ENCODE measurements at regions not wholly inside any gene's neighbourhood (a gene's known extent, or its start where the extent isn't known, plus 50 kb on each side); places are given as distances from the start of the nearest gene placed in this dataset.
"Not testable (repeated sequence)": the region's sequence is repeated elsewhere in the genome, so short reads cannot be mapped to it uniquely, and the experiment has no call there.

DNA sequence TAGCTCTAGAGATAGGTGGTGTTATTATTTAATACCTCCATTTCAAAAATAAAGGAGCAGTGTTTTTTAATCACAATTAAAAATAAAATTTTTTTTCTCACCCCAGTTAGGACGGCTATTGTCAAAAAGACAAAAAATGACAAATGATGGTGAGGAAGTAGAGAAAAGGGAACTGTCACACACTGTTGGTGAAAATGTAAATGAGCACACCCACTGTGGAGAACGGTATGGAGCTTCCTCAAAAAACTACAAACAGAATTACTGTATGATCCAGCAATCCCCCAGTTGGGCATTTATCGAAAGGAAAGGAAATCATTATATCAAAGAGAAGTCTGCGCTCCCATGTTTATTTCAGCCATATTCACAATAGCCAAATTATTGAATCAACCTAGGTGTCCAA, 148.7 kb upstream of the NR5A2 start:
- no peak for DNase-seq

DNA sequence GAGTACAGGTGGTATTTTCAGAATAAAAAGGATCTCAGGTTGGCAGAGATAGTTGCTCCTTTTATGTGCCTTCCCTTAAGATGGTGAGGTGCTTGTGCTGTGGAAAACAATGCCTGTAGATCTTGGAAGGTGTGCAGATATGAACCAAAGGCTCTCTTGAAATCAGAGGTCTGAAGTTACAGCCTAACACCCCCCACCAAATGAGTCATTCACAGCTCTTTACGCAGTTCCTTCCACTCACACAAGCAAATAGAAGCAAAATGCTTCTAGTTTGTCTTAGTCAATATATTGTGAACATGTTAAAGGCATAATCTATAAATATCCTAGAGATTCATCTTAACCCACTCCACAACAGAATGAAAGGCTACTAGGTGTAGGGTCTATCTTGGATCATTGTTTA, 128.9 kb upstream of the NR5A2 start:
- no peak for DNase-seq

- no peak for DNase-seq
These were observed 126.2 kb upstream of the NR5A2 start for GRCh38 chr1:199901341-199901740.

- no peak for DNase-seq
These were observed 120.1 kb upstream of the NR5A2 start for GRCh38 chr1:199907361-199907760.

GRCh38 chr1:199909137-199909536, 118.4 kb upstream of the NR5A2 start:
- DNase-seq, result no peak

- no peak for DNase-seq
These were observed 114.2 kb upstream of the NR5A2 start for GRCh38 chr1:199913318-199913717.

GRCh38 chr1:199914546-199914945, 113.0 kb upstream of the NR5A2 start:
- no peak for DNase-seq

DNA sequence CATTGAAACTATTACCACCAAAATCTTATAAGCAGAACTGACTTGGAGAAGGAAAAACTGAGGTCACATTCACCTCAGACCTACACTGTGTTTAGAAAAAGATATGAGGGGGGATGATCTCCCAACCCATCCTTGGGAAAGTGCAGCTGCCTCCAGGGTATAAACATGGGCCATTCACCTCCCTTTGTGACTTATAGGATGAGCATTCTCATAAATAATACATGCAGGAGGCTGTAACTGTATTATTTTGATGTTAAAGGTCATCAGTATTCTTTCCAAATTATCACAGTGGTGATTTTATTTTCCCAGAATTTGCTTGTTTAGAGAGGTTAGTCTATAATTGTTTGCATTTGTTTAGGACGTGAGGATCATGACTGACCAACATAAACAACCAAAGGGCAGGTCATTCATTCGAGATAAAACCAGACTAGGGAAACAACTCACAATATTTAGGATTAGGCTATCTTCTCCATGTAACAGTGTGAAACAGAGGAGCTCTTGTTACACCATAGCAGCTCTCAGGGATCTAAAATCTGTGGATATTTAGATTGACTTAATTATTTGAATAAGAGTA, 109.2 kb upstream of the NR5A2 start:
- no peak for DNase-seq

DNA sequence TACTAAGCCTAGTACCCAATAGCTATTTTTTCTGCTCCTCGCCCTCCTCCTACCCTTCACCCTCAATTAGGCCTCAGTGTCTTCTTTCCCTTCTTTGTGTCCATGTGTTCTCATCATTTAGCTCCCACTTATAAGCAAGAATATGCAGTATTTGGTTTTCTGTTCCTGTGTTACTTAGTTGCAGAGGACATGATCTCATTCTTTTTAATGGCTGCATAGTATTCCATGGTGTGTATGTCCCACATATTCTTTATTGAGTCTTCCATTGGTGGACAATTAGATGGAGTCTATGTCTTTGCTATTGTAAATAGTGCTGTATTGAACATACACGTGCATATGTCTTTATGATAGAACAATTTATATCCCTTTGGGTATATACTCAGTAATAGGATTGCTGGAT, 106.9 kb upstream of the NR5A2 start:
- no peak for DNase-seq

DNA sequence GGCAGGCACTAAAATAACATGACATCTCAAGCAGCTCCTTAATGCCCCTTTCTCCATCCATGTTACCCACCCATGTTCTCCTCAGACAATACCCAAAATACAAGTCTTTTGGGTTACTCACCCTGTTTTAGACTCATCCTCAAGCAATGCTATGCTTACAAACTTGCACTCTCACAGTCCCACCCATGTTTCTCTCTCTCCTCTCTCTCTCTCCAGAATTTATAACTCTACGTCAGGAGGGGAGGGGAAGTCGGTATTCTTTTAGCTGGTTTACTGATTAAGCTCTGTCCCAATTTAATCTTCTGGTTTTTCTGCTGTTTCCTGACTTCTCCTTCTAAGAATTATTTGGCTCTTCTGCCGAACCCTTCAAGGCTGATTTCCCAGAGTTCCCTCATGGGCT, 98.0 kb upstream of the NR5A2 start:
- no peak for DNase-seq

DNA sequence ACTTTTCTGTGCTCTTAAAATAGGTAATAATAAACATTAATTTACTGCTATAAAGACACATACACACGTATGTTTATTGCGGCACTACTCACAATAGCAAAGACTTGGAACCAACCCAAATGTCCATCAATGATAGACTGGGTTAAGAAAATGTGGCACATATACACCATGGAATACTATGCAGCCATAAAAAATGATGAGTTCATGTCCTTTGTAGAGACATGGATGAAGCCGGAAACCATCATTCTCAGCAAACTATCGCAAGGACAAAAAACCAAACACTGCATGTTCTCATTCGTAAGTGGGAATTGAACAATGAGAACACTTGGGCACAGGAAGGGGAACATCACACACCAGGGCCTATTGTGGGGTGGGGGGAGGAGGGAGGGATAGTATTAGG, 97.4 kb upstream of the NR5A2 start:
- not testable (repeated sequence) for DNase-seq

- no peak for DNase-seq
These were observed 95.7 kb upstream of the NR5A2 start for GRCh38 chr1:199931666-199932377.

DNA sequence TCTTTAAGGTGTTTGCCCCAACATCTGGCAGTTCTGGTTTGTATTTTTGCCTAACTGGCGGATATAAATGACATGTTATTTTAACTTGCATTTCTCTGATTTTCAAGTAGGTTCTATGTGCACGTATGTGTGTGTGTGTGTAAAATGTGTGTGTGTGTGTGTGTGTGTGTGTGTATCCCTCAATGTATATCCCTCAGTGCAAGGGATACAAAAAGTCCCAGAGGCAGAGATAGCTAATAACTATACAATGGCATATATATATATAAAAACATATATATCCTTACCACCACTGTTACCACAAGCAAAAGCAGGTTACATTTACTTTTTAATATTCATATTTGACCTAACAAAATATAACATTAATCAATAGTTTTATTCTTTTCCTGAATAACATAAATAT, 95.0 kb upstream of the NR5A2 start:
- no peak for DNase-seq

GRCh38 chr1:199936441-199936840, 91.1 kb upstream of the NR5A2 start:
- DNase-seq, result no peak

DNA sequence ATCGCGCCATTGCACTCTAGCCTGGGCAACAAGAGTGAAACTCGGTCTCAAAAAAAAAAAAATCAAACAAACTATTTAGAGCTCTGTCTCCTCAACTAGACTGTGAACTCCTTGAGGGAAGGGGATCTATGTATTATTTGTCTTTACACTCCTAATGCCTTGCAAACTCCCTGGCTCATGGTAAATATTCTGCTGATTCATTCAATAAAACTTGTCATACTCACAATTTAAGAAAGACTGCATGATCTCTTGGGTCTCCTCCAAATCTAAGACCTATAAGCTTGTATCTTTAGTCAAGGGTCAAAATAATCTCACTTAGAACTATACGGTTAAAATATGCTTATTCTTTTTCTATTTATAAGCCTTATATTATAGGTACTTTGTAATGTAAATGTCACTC, 90.3 kb upstream of the NR5A2 start:
- no peak for DNase-seq

DNA sequence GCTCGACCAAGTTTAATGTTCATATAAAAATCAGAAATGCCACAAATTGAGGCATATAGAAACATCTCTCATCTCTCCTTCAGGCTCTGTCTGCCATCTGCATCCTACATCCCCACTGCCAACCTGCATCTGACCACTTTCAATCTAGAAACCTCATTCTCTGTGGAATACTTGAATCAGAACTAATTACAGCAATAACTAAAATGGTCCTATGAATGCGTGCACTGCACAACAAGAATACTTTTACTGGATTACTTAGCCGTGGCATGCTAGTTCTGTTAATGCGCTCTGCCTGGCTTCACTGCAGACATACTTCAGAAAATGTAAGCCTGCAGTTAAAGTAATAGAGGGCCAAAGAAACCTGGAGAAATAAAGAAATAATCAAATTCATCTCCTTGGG, 89.8 kb upstream of the NR5A2 start:
- no peak for DNase-seq

GRCh38 chr1:199944986-199945385, 82.5 kb upstream of the NR5A2 start:
- DNase-seq, result no peak

DNA sequence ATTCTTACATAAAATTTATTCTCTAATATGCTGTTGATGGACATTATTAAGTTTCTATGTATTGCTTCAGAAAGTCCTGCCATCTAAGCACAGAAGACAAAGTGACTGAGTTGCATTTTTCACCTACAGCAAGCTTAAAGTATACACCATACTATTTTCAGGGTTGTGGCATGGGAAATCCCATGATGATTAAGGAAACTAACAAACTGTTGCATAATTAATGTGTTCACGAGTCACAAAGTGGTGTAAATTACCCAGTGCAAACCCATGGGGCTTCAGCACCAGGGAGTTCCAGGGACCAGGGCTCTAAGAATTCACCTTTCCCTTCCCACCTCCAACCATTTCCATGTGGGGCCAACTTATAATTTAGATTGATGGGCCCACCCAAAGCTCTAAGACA, 81.9 kb upstream of the NR5A2 start:
- no peak for DNase-seq

DNA sequence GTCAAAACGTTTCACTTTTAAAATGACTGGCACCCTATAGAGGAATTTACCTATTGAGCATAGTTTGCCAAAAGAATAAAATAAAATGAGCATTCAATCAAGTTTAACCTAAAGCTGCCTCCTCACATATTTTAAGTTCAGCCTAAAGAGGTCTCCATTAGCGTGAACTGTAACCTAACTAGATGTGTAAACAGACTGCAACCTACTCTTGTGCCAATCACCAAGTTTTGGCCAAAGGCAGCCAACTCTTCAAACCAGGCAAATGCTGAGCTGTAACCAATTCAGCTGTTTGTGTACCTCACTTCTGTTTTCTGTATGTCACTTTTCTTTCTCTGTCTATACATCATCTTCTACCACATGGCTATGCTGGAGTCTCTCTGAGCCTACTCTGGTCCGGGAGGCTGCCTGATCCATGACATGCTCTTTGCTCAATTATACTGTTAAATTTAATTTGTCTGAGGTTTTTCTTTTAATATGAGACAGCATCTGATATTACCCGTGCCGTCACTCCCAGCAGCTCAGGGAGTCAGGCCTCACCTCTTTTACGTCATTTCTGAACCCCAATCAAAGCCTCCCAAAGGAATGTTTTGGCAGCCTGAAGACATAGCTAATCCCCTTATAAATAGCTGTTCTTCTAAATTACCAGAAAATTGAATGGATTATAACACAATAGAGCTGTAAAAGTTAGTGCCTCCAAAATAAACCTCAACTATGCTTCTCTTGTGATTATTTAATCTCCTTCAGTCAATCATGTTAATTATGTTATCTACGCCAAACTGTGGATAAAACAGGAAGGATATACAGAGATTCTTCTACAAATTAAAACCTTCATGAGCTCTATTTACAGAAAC, 81.0 kb upstream of the NR5A2 start:
- DNase-seq, result no peak

GRCh38 chr1:199948587-199949280, 78.8 kb upstream of the NR5A2 start:
- DNase-seq, result peak; percentile 39

- not testable (repeated sequence) for DNase-seq
These were observed 76.5 kb upstream of the NR5A2 start for GRCh38 chr1:199951005-199951404.

- DNase-seq, result no peak
These were observed 73.9 kb upstream of the NR5A2 start for GRCh38 chr1:199953651-199954050.

GRCh38 chr1:199954699-199955098, 72.8 kb upstream of the NR5A2 start:
- DNase-seq, result no peak

DNA sequence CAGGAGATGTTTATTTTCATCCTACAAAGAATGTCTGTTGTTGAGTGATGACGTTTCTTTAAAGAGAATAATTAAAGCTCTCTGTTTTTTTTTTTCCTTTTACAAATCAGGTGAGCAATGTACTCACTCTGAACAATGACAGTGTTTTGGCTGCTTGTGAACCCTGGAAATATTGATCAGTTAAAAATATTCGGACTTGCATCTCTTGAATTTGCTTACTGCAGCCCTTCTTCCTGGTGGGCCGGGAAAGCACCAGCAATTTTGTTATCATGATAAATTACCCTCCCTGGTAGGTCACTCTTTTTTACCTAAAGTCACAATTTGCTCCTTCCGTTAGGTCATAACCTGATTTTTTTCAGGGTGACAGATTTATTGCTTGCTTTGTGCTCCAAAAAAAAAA, 72.3 kb upstream of the NR5A2 start:
- DNase-seq, result no peak

Measured in NCI-H226 (cell line).